Spleen (tissue), 7 donors: ENCODE measurements at regions not wholly inside any gene's neighbourhood (a gene's known extent, or its start where the extent isn't known, plus 50 kb on each side); places are given as distances from the start of the nearest gene placed in this dataset.

Source experiments
- POLR2A ChIP-seq, 3 donors: fragments of 450-650 bp; IDR thresholded peaks; one replicate each; pipeline ENCODE4 v1.5.1; 2017; ENCODE audit warnings: antibody characterized with exemption in 3 of 3, mild to moderate bottlenecking in 1 of 3
- TF ChIP-seq, protein P1 (sequence below), 11 experiments: fragments of 200-600 bp in 7 of 11; fragments of 450-650 bp in 4 of 11; sonication (generic) in 4 of 11; IDR thresholded peaks in 8 of 11; conservative IDR thresholded peaks in 3 of 11; 1 replicate in 7 of 11; 2 replicates in 4 of 11; pipeline versions ENCODE4 v1.4.0 to v1.8.0; 2016 to 2021; ENCODE audit warnings: antibody characterized with exemption in 11 of 11, inconsistent platforms in 4 of 11, mild to moderate bottlenecking in 1 of 11
- donor health status: DM: no; HTN: no; CAD: no; lungs with moderate emphysema.
- donor health status: DM: no; HTN: no; CAD: no.
- donor health status: DM: no; HTN: no; CAD: no.

- TF ChIP-seq, protein P1, sequence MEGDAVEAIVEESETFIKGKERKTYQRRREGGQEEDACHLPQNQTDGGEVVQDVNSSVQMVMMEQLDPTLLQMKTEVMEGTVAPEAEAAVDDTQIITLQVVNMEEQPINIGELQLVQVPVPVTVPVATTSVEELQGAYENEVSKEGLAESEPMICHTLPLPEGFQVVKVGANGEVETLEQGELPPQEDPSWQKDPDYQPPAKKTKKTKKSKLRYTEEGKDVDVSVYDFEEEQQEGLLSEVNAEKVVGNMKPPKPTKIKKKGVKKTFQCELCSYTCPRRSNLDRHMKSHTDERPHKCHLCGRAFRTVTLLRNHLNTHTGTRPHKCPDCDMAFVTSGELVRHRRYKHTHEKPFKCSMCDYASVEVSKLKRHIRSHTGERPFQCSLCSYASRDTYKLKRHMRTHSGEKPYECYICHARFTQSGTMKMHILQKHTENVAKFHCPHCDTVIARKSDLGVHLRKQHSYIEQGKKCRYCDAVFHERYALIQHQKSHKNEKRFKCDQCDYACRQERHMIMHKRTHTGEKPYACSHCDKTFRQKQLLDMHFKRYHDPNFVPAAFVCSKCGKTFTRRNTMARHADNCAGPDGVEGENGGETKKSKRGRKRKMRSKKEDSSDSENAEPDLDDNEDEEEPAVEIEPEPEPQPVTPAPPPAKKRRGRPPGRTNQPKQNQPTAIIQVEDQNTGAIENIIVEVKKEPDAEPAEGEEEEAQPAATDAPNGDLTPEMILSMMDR (IDR thresholded peaks at IDR 0.05 in 8 of 11, conservative IDR thresholded peaks at IDR 0.05 in 3 of 11), result no peak
- TF ChIP-seq POLR2A (IDR thresholded peaks at IDR 0.05), result no peak
Observed at GRCh38 chr16:26453215-26453614, 613.5 kb upstream of the C16orf82 start.
